ENCODE measurements at regions not wholly inside any gene's neighbourhood (a gene's known extent, or its start where the extent isn't known, plus 50 kb on each side); places are given as distances from the start of the nearest gene placed in this dataset.
A peak's percentile ranks its signal among the peaks of the same experiment; 100 is the strongest.

DNA sequence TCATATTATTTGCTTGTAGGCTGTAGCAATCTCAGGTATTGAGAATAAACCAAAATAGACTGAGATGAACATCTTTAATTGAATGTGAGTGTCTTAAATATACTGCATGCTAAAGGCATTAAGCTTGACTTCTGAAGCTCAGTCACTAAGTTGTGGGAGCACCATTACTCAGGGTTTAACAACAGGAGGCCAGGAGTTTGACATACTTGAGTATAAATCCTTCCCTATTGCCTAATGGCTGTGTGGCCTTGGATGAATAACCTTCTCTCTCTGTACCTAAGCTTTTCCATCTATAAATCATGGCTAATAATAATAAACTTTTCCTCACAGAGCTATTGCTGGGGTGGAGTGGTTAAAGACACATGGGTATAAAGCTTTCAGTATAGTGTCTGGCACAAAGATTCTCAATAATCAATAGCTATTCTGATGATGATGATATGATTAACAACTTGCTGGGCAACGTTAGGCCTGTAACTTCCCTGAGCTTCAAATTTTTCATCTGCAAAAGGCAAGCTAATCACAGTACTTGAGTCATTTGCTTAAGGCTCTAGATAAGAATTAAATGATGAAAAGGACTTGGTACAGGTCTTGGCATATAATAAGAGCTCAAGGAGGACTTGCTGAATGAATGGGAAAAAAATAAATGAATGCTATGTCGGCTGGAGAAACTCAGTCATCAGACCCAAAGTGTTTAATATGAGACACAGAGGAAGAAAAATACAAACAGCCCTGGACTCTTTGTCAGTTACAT, 174.0 kb upstream of the IL12B start:
- H3K4me3 ChIP-seq (ENCODE audit: low read length): no peak overlapping the region
- DNase-seq (ENCODE audit: low read depth): peak; percentile 63
- TF ChIP-seq, protein P1, sequence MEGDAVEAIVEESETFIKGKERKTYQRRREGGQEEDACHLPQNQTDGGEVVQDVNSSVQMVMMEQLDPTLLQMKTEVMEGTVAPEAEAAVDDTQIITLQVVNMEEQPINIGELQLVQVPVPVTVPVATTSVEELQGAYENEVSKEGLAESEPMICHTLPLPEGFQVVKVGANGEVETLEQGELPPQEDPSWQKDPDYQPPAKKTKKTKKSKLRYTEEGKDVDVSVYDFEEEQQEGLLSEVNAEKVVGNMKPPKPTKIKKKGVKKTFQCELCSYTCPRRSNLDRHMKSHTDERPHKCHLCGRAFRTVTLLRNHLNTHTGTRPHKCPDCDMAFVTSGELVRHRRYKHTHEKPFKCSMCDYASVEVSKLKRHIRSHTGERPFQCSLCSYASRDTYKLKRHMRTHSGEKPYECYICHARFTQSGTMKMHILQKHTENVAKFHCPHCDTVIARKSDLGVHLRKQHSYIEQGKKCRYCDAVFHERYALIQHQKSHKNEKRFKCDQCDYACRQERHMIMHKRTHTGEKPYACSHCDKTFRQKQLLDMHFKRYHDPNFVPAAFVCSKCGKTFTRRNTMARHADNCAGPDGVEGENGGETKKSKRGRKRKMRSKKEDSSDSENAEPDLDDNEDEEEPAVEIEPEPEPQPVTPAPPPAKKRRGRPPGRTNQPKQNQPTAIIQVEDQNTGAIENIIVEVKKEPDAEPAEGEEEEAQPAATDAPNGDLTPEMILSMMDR (conservative IDR thresholded peaks at IDR 0.05; ENCODE audit: low read length): no peak

DNA sequence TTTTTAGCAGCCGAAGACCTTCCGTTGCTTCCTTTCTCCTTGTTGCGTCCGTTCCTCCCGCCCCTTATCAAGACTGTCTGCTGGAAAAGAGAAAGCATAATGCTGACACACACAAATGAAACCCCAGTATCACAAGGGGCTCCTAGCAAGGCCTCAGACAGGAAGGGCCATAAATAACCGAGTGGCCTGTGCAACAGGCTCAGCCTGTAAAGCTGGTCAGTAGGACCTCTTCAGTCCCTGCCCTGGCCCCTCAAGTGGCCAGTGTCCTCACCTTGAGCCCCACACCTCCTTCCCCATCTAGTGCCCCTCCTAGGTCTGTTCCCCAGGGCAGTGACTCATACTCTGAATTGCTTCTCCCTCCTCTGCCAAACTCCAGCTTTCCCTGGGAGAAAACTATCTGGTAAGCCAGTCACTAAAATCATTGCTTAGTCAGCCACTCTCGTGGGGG, 174.6 kb upstream of the IL12B start:
- peak; percentile 71 for DNase-seq (ENCODE audit: low read depth)
- TF ChIP-seq, protein P1 (conservative IDR thresholded peaks at IDR 0.05; ENCODE audit: low read length): no peak
- H3K4me3 ChIP-seq (ENCODE audit: low read length): no peak overlapping the region

GRCh38 chr5:159507055-159507454, 176.8 kb upstream of the IL12B start:
- TF ChIP-seq, protein P1 (conservative IDR thresholded peaks at IDR 0.05; ENCODE audit: low read length): no peak
- DNase-seq (ENCODE audit: low read depth): no peak
- no peak overlapping the region for H3K4me3 ChIP-seq (ENCODE audit: low read length)

GRCh38 chr5:159507661-159508060, 177.4 kb upstream of the IL12B start:
- no peak overlapping the region for H3K4me3 ChIP-seq (ENCODE audit: low read length)
- no peak for DNase-seq (ENCODE audit: low read depth)
- TF ChIP-seq, protein P1 (conservative IDR thresholded peaks at IDR 0.05; ENCODE audit: low read length): no peak

DNA sequence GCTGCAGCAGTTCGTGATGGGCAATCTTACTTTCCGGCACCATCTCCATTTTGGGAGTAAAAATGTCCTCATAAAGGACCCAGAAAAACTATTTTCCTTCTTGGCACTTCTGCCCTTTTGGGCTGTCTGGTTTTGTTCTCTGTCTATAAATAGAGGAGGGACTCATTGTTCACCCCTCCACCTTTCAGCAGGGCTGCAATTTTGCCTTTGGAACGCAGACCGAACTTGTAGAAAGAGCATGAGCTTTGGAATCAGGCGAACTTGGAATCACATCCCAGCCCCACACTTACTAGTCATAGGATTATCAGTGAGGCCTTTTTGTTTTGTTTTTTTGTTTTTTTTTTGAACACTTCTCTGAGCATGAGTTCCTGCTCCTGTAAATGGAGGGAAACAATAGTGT, 178.1 kb upstream of the IL12B start:
- H3K4me3 ChIP-seq (ENCODE audit: low read length): no peak overlapping the region
- TF ChIP-seq, protein P1 (conservative IDR thresholded peaks at IDR 0.05; ENCODE audit: low read length): no peak
- no peak for DNase-seq (ENCODE audit: low read depth)

GRCh38 chr5:159509002-159509660, 178.8 kb upstream of the IL12B start:
- no peak overlapping the region for H3K4me3 ChIP-seq (ENCODE audit: low read length)
- DNase-seq (ENCODE audit: low read depth): peak; percentile 28
- TF ChIP-seq, protein P1 (conservative IDR thresholded peaks at IDR 0.05; ENCODE audit: low read length): no peak

DNA sequence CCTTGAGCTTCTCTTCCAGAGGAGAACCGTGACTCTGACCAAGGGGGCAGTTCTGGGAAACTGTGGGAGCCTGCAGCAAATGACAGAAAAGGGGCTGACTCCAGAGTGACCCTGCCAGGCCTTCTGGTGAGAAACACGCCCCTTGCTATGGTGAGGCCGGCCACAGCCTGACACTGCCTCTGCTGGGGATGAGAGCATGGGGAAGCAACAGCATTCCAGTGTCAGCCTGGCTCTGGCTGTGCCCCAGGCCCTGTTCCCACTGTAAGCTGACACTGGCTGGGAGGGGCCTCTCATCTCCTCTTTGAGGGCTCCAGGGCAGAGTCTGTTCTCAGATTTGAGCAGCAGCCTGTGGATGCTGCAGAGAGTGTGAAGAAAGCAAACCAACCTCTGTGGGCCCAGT, 180.0 kb upstream of the IL12B start:
- H3K4me3 ChIP-seq (ENCODE audit: low read length): no peak overlapping the region
- peak; percentile 88 for DNase-seq (ENCODE audit: low read depth)
- TF ChIP-seq, protein P1 (conservative IDR thresholded peaks at IDR 0.05; ENCODE audit: low read length): peak; percentile 40

Measured in AG10803 (cell line).